HL-60 (cell line): ENCODE measurements at regions not wholly inside any gene's neighbourhood (a gene's known extent, or its start where the extent isn't known, plus 50 kb on each side); places are given as distances from the start of the nearest gene placed in this dataset.

Experiments used
- DNase-seq, 2 experiments: peaks; one replicate each; pipeline ENCODE4 v3.0.0-alpha.2; 2010 to 2020; ENCODE audit warnings: low read depth in 1 of 2, low spot score in 1 of 2
- H3K27ac ChIP-seq: fragments of 250-450 bp; sonication (Bioruptor Pico); replicated peaks from 2 replicates; pipeline ENCODE4 v1.5.1; 2020; ENCODE audit warnings: mild to moderate bottlenecking, moderate library complexity
- H3K27me3 ChIP-seq: fragments of 250-450 bp; sonication (Bioruptor Pico); 2 replicates; pipeline ENCODE4 v1.5.1; 2021; ENCODE audit warnings: mild to moderate bottlenecking, moderate library complexity; ENCODE audit not compliant: insufficient read depth, poor library complexity, severe bottlenecking
- H3K4me3 ChIP-seq: replicated peaks from 2 replicates; pipeline ENCODE4 v1.5.1; 2011; ENCODE audit warnings: mild to moderate bottlenecking, control low read depth, low read length; ENCODE audit not compliant: insufficient read depth
- GABPA ChIP-seq: IDR thresholded peaks from 2 replicates; pipeline ENCODE4 v1.6.1; 2012; ENCODE audit warnings: low read depth
- POLR2AphosphoS5 ChIP-seq: IDR thresholded peaks from 2 replicates; pipeline ENCODE4 v1.6.1; 2012; ENCODE audit warnings: low read depth
- REST ChIP-seq: IDR thresholded peaks from 2 replicates; pipeline ENCODE4 v1.6.1; 2012; ENCODE audit warnings: low read depth; ENCODE audit not compliant: insufficient replicate concordance
- SPI1 ChIP-seq: IDR thresholded peaks from 2 replicates; pipeline ENCODE4 v1.6.1; 2012; ENCODE audit warnings: low read depth, mild to moderate bottlenecking, borderline replicate concordance
- TF ChIP-seq, protein P1 (sequence below): IDR thresholded peaks from one replicate; pipeline ENCODE4 v1.5.1; 2011; ENCODE audit warnings: low read length, control low read depth, inconsistent platforms; ENCODE audit not compliant: insufficient read depth

- DNase-seq = no peak
- no peak for TF ChIP-seq SPI1
- no peak overlapping the region for H3K4me3 ChIP-seq
- H3K27ac ChIP-seq = no peak overlapping the region
- peaks cover 2% of the 10 kb centered on the region for H3K27me3 ChIP-seq
Measured at GRCh38 chr4:111701102-111701501, 444.2 kb upstream of the FAM241A start.

DNA sequence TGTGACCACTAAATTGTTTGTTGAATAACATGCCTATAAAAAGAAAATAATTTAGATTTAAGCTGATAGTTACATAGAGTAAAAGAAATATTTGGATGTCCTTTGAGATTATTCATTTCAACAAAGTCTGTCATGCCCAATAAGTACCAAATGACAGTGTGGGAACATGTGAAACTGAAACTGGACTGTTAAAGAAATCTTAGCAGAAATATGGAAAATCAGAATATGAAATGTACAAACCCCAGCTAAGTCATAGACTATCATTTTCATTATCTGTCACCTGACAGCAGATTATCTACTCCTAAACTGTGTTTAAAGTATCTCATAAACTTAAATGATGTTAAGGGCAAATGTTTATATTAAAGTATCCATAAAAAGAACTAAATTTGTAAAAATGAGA, 437.8 kb upstream of the FAM241A start:
- TF ChIP-seq GABPA (no peak), REST (no peak), SPI1 (no peak), POLR2AphosphoS5 (no peak)
- TF ChIP-seq, protein P1, sequence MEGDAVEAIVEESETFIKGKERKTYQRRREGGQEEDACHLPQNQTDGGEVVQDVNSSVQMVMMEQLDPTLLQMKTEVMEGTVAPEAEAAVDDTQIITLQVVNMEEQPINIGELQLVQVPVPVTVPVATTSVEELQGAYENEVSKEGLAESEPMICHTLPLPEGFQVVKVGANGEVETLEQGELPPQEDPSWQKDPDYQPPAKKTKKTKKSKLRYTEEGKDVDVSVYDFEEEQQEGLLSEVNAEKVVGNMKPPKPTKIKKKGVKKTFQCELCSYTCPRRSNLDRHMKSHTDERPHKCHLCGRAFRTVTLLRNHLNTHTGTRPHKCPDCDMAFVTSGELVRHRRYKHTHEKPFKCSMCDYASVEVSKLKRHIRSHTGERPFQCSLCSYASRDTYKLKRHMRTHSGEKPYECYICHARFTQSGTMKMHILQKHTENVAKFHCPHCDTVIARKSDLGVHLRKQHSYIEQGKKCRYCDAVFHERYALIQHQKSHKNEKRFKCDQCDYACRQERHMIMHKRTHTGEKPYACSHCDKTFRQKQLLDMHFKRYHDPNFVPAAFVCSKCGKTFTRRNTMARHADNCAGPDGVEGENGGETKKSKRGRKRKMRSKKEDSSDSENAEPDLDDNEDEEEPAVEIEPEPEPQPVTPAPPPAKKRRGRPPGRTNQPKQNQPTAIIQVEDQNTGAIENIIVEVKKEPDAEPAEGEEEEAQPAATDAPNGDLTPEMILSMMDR = no peak
- peaks cover 2% of the 10 kb centered on the region for H3K27me3 ChIP-seq
- H3K27ac ChIP-seq = no peak overlapping the region
- no peak for DNase-seq
- no peak overlapping the region for H3K4me3 ChIP-seq

- H3K27ac ChIP-seq = no peak overlapping the region
- no peak for DNase-seq
Measured at GRCh38 chr4:111712093-111712677, 433.1 kb upstream of the FAM241A start.

More at GRCh38 chr4:111712093-111712677, 433.1 kb upstream of the FAM241A start:
- H3K27me3 ChIP-seq = no peaks in the 10 kb centered on the region
- no peak for TF ChIP-seq SPI1
- no peak for TF ChIP-seq GABPA
- TF ChIP-seq, protein P1 = no peak
- TF ChIP-seq POLR2AphosphoS5 = no peak
- TF ChIP-seq REST = no peak
- H3K4me3 ChIP-seq = no peak overlapping the region
